ENCODE measurements at regions not wholly inside any gene's neighbourhood (a gene's known extent, or its start where the extent isn't known, plus 50 kb on each side); places are given as distances from the start of the nearest gene placed in this dataset.

DNA sequence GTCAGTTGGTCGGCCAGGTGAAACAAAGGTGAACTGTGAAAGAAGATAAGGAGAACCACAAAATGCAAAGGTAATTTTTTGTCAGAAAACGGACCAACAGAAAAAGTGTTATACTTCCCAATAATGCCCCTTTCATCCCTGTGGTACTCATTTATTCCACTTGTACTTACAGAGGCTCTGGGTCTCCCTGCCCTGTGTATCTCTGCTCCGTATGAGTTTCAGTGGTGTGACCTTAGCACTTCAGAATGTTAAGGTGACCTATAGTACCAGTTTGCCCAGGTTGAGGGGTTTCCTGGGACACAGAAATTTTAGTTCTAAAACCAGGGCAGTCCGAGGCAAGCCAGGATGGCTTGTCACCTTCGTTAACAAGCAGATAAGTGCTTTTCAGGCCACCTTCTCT lies 254.8 kb downstream of the OLFM3 start:
- TF ChIP-seq, protein P1, sequence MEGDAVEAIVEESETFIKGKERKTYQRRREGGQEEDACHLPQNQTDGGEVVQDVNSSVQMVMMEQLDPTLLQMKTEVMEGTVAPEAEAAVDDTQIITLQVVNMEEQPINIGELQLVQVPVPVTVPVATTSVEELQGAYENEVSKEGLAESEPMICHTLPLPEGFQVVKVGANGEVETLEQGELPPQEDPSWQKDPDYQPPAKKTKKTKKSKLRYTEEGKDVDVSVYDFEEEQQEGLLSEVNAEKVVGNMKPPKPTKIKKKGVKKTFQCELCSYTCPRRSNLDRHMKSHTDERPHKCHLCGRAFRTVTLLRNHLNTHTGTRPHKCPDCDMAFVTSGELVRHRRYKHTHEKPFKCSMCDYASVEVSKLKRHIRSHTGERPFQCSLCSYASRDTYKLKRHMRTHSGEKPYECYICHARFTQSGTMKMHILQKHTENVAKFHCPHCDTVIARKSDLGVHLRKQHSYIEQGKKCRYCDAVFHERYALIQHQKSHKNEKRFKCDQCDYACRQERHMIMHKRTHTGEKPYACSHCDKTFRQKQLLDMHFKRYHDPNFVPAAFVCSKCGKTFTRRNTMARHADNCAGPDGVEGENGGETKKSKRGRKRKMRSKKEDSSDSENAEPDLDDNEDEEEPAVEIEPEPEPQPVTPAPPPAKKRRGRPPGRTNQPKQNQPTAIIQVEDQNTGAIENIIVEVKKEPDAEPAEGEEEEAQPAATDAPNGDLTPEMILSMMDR (IDR thresholded peaks at IDR 0.05): no peak
- TF ChIP-seq POLR2A (IDR thresholded peaks at IDR 0.05; ENCODE audit: low read length) (no peak), RNF2 (IDR thresholded peaks at IDR 0.05; ENCODE audit: borderline replicate concordance, low read depth) (no peak), CBX8 (IDR thresholded peaks at IDR 0.05) (no peak), FOSL2 (IDR thresholded peaks at IDR 0.05) (no peak), FOSL2 (CRISPR knock-in tag; IDR thresholded peaks at IDR 0.05) (no peak), HDAC2 (IDR thresholded peaks at IDR 0.05) (no peak), CHD4 (IDR thresholded peaks at IDR 0.05; ENCODE audit: borderline replicate concordance) (no peak), KDM1A (IDR thresholded peaks at IDR 0.05; ENCODE audit: low read depth) (no peak)
- TF ChIP-seq, protein P2, sequence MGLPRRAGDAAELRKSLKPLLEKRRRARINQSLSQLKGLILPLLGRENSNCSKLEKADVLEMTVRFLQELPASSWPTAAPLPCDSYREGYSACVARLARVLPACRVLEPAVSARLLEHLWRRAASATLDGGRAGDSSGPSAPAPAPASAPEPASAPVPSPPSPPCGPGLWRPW (IDR thresholded peaks at IDR 0.05): no peak
- TF ChIP-seq, protein P3, sequence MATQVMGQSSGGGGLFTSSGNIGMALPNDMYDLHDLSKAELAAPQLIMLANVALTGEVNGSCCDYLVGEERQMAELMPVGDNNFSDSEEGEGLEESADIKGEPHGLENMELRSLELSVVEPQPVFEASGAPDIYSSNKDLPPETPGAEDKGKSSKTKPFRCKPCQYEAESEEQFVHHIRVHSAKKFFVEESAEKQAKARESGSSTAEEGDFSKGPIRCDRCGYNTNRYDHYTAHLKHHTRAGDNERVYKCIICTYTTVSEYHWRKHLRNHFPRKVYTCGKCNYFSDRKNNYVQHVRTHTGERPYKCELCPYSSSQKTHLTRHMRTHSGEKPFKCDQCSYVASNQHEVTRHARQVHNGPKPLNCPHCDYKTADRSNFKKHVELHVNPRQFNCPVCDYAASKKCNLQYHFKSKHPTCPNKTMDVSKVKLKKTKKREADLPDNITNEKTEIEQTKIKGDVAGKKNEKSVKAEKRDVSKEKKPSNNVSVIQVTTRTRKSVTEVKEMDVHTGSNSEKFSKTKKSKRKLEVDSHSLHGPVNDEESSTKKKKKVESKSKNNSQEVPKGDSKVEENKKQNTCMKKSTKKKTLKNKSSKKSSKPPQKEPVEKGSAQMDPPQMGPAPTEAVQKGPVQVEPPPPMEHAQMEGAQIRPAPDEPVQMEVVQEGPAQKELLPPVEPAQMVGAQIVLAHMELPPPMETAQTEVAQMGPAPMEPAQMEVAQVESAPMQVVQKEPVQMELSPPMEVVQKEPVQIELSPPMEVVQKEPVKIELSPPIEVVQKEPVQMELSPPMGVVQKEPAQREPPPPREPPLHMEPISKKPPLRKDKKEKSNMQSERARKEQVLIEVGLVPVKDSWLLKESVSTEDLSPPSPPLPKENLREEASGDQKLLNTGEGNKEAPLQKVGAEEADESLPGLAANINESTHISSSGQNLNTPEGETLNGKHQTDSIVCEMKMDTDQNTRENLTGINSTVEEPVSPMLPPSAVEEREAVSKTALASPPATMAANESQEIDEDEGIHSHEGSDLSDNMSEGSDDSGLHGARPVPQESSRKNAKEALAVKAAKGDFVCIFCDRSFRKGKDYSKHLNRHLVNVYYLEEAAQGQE (IDR thresholded peaks at IDR 0.05): no peak

Data from A549 (cell line).